GM12891 (cell line): ENCODE measurements at regions not wholly inside any gene's neighbourhood (a gene's known extent, or its start where the extent isn't known, plus 50 kb on each side); places are given as distances from the start of the nearest gene placed in this dataset.

ENCODE experiments used
- POLR2A ChIP-seq: IDR thresholded peaks from 2 replicates; pipeline ENCODE4 v1.6.1; 2011; ENCODE audit warnings: low read depth, low read length, control low read depth
- POLR2AphosphoS5 ChIP-seq: IDR thresholded peaks from 2 replicates; pipeline ENCODE4 v1.6.1; 2011; ENCODE audit warnings: low read depth, low read length, control low read depth
- SPI1 ChIP-seq: IDR thresholded peaks from 2 replicates; pipeline ENCODE4 v1.6.1; 2011; ENCODE audit warnings: low read depth, low read length, control low read depth
- TAF1 ChIP-seq: IDR thresholded peaks from 2 replicates; pipeline ENCODE4 v1.6.1; 2011; ENCODE audit warnings: low read depth, low read length, control low read depth

DNA sequence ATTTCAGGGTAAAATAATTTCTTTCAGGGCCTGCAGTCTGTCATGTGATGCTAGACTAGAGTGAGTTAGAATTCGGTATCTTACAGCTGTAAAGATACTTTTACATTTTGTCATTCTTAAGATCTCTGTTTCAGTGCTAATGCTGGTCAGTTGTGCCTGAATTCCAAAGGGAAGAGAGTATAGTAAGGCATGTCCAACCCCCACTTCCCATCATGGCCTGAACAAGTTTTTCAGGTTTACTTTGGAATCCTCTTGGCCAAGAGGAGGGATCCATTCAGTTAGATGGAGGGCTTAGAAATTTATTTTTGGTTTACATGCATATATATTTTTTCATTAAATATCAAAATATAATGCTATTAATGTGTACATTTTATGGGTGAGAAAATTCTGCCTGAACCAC, 596.6 kb downstream of the XIRP2 start:
- TF ChIP-seq POLR2A (no peak), TAF1 (no peak), POLR2AphosphoS5 (no peak), SPI1 (no peak)
